HUDEP-2 (cell line): ENCODE measurements at regions not wholly inside any gene's neighbourhood (a gene's known extent, or its start where the extent isn't known, plus 50 kb on each side); places are given as distances from the start of the nearest gene placed in this dataset.
"Not testable (repeated sequence)": the region's sequence is repeated elsewhere in the genome, so short reads cannot be mapped to it uniquely, and the experiment has no call there.

Experiments
- DNase-seq, 76 experiments: peaks; one replicate each; lab custom pipeline; 2025; ENCODE audit not compliant: unreplicated experiment in 76 of 76; lab: John Stamatoyannopoulos, UW

GRCh38 chr13:60805640-60806039 lies 408.6 kb downstream of the TDRD3 start:
- not testable (repeated sequence) for DNase-seq

GRCh38 chr13:60798503-60798902 lies 401.5 kb downstream of the TDRD3 start:
- no peak for DNase-seq

- DNase-seq, result no peak
These were observed 400.1 kb downstream of the TDRD3 start for GRCh38 chr13:60797112-60797511.

- DNase-seq, result no peak
These were observed 397.7 kb downstream of the TDRD3 start for GRCh38 chr13:60794751-60795150.

GRCh38 chr13:60790620-60791019 lies 393.6 kb downstream of the TDRD3 start:
- DNase-seq, result no peak

- no peak for DNase-seq
These were observed 391.3 kb downstream of the TDRD3 start for GRCh38 chr13:60788156-60788829.

GRCh38 chr13:60787083-60787482 lies 390.1 kb downstream of the TDRD3 start:
- no peak for DNase-seq

GRCh38 chr13:60772726-60773125 lies 375.7 kb downstream of the TDRD3 start:
- no peak for DNase-seq

GRCh38 chr13:60765700-60766411 lies 368.8 kb downstream of the TDRD3 start:
- DNase-seq, result peak in 6 of 76 experiments; percentile 1 to 14 (median 4)

GRCh38 chr13:60759499-60759898 lies 362.5 kb downstream of the TDRD3 start:
- DNase-seq, result peak in 69 of 76 experiments; percentile 0 to 85 (median 49)

- no peak for DNase-seq
These were observed 361.6 kb downstream of the TDRD3 start for GRCh38 chr13:60758637-60759036.

- DNase-seq, result no peak
These were observed 360.6 kb downstream of the TDRD3 start for GRCh38 chr13:60757501-60758215.

GRCh38 chr13:60756306-60756705 lies 359.3 kb downstream of the TDRD3 start:
- DNase-seq, result no peak

- no peak for DNase-seq
These were observed 358.6 kb downstream of the TDRD3 start for GRCh38 chr13:60755380-60756163.

- DNase-seq, result no peak
These were observed 357.4 kb downstream of the TDRD3 start for GRCh38 chr13:60754211-60755090.

GRCh38 chr13:60753641-60754040 lies 356.6 kb downstream of the TDRD3 start:
- DNase-seq, result no peak

GRCh38 chr13:60745343-60745742 lies 348.3 kb downstream of the TDRD3 start:
- DNase-seq, result no peak

GRCh38 chr13:60733933-60734332 lies 336.9 kb downstream of the TDRD3 start:
- no peak for DNase-seq

- no peak for DNase-seq
These were observed 330.1 kb downstream of the TDRD3 start for GRCh38 chr13:60727140-60727539.

- DNase-seq, result no peak
These were observed 324.0 kb downstream of the TDRD3 start for GRCh38 chr13:60721063-60721462.
